Adrenal gland (tissue), 5 donors: ENCODE measurements at regions not wholly inside any gene's neighbourhood (a gene's known extent, or its start where the extent isn't known, plus 50 kb on each side); places are given as distances from the start of the nearest gene placed in this dataset.

Experiments used
- POLR2A ChIP-seq, 2 donors: fragments of 450-650 bp; IDR thresholded peaks; one replicate each; pipeline ENCODE4 v1.6.1; 2017; ENCODE audit warnings: antibody characterized with exemption in 2 of 2, mild to moderate bottlenecking in 2 of 2, moderate library complexity in 1 of 2
- TF ChIP-seq, protein P1 (sequence below), 6 experiments: fragments of 450-650 bp in 4 of 6; fragments of 200-600 bp in 2 of 6; sonication (generic) in 1 of 6; IDR thresholded peaks; 1 replicate in 5 of 6; 2 replicates in 1 of 6; pipeline versions ENCODE4 v1.5.1 to v1.8.0; 2016 to 2021; ENCODE audit warnings: antibody characterized with exemption in 6 of 6, mild to moderate bottlenecking in 2 of 6, moderate library complexity in 1 of 6
- donor health status: DM: no; HTN: no; CAD: no.

DNA sequence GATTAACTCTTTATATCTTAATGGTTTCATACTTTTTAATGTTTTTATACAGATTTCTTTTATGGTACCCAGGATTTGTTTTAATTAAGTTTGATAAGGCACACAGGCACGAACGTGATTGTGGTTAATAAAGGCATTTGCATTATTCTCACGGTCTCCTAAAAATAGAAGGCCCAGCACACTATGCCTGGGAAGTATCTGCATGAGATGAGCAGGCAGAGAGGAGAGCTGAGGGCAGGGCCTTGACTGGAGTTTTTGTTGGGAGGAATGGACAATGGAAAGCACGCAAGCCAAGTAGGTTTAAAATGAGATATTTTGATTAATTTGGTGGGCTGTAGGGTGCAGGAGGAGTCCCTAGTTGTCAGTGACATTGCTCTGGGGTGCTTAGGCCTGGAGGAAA lies 1714.3 kb upstream of the PCDH7 start:
- TF ChIP-seq, protein P1, sequence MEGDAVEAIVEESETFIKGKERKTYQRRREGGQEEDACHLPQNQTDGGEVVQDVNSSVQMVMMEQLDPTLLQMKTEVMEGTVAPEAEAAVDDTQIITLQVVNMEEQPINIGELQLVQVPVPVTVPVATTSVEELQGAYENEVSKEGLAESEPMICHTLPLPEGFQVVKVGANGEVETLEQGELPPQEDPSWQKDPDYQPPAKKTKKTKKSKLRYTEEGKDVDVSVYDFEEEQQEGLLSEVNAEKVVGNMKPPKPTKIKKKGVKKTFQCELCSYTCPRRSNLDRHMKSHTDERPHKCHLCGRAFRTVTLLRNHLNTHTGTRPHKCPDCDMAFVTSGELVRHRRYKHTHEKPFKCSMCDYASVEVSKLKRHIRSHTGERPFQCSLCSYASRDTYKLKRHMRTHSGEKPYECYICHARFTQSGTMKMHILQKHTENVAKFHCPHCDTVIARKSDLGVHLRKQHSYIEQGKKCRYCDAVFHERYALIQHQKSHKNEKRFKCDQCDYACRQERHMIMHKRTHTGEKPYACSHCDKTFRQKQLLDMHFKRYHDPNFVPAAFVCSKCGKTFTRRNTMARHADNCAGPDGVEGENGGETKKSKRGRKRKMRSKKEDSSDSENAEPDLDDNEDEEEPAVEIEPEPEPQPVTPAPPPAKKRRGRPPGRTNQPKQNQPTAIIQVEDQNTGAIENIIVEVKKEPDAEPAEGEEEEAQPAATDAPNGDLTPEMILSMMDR (IDR thresholded peaks at IDR 0.05), result no peak
- TF ChIP-seq POLR2A (IDR thresholded peaks at IDR 0.05), result no peak
